Keratinocyte (primary cell): ENCODE measurements at regions not wholly inside any gene's neighbourhood (a gene's known extent, or its start where the extent isn't known, plus 50 kb on each side); places are given as distances from the start of the nearest gene placed in this dataset.

Experiments used
- DNase-seq: peaks from one replicate; pipeline ENCODE4 v3.0.0-alpha.2; 2011; ENCODE audit warnings: low read depth, missing footprints, low spot score
- FAIRE-seq: peaks from 2 replicates; lab custom pipeline; 2011; peaks lifted over from hg19 to GRCh38; lab: Jason Lieb, UNC
- H2AFZ ChIP-seq: 2 replicates; pipeline ENCODE4 v1.6.0; 2012; ENCODE audit warnings: low read length, control low read depth, inconsistent platforms; ENCODE audit not compliant: control insufficient read depth
- H3K27ac ChIP-seq: 2 replicates; pipeline ENCODE4 v1.5.1; 2011; ENCODE audit warnings: low read length; ENCODE audit not compliant: control insufficient read depth, insufficient read depth
- H3K27me3 ChIP-seq: 3 replicates; pipeline ENCODE4 v1.6.0; 2011; ENCODE audit warnings: low read length; ENCODE audit not compliant: control insufficient read depth, insufficient read depth; ENCODE audit errors: extremely low read depth
- H3K36me3 ChIP-seq, 2 experiments: 2 replicates in 1 of 2; 3 replicates in 1 of 2; pipeline ENCODE4 v1.5.1; 2011; ENCODE audit warnings: low read length in 2 of 2, mild to moderate bottlenecking in 1 of 2; ENCODE audit not compliant: control insufficient read depth in 2 of 2, insufficient read depth in 2 of 2; ENCODE audit errors: extremely low read depth in 1 of 2
- H3K4me1 ChIP-seq: 3 replicates; pipeline ENCODE4 v1.5.1; 2011; ENCODE audit warnings: low read length; ENCODE audit not compliant: control insufficient read depth, insufficient read depth; ENCODE audit errors: extremely low read depth
- H3K4me2 ChIP-seq: 3 replicates; pipeline ENCODE4 v1.6.0; 2011; ENCODE audit warnings: low read depth, low read length; ENCODE audit not compliant: control insufficient read depth, insufficient read depth; ENCODE audit errors: extremely low read depth
- H3K4me3 ChIP-seq, 3 experiments: fragments of 200-600 bp in 1 of 3; sonication (generic) in 1 of 3; 2 replicates in 2 of 3; 3 replicates in 1 of 3; pipeline ENCODE4 v1.5.1; 2011 to 2016; ENCODE audit warnings: low read length in 3 of 3, mild to moderate bottlenecking in 3 of 3, control low read depth in 2 of 3, inconsistent platforms in 1 of 3, low read depth in 1 of 3, mixed read lengths in 1 of 3, mixed run types in 1 of 3, moderate library complexity in 1 of 3; ENCODE audit not compliant: control insufficient read depth in 2 of 3, insufficient read depth in 2 of 3; ENCODE audit errors: extremely low read depth in 1 of 3
- H3K79me2 ChIP-seq: 2 replicates; pipeline ENCODE4 v1.6.0; 2012; ENCODE audit warnings: low read length; ENCODE audit not compliant: control insufficient read depth, insufficient read depth
- H3K9ac ChIP-seq: 3 replicates; pipeline ENCODE4 v1.6.0; 2011; ENCODE audit warnings: low read length; ENCODE audit not compliant: control insufficient read depth, insufficient read depth; ENCODE audit errors: extremely low read depth
- H3K9me1 ChIP-seq: 3 replicates; pipeline ENCODE4 v1.6.0; 2011; ENCODE audit warnings: low read length; ENCODE audit not compliant: control insufficient read depth, insufficient read depth; ENCODE audit errors: extremely low read depth
- H3K9me3 ChIP-seq: 2 replicates; pipeline ENCODE4 v1.5.1; 2012; ENCODE audit warnings: low read depth, low read length; ENCODE audit not compliant: control insufficient read depth
- H4K20me1 ChIP-seq: 3 replicates; pipeline ENCODE4 v1.6.0; 2011; ENCODE audit warnings: low read length; ENCODE audit not compliant: control insufficient read depth, insufficient read depth; ENCODE audit errors: extremely low read depth
- CTCF ChIP-seq, 3 experiments: IDR thresholded peaks in 1 of 3; conservative IDR thresholded peaks in 1 of 3; optimal IDR thresholded peaks in 1 of 3; 2 replicates in 2 of 3; 3 replicates in 1 of 3; pipeline versions ENCODE3 to v1.5.1; 2011; ENCODE audit warnings: low read length in 3 of 3, mild to moderate bottlenecking in 3 of 3, moderate library complexity in 2 of 3, control low read depth in 1 of 3, inconsistent platforms in 1 of 3; ENCODE audit not compliant: insufficient read depth in 2 of 3; ENCODE audit errors: extremely low read depth in 1 of 3
- EZH2 ChIP-seq: IDR thresholded peaks from one replicate; pipeline ENCODE4 v1.6.1; 2012; ENCODE audit warnings: inconsistent platforms, mild to moderate bottlenecking, low read length, moderate library complexity
- dilution Hi-C: fragments of 300-500 bp; cut with MboI; formaldehyde crosslinking; loops from one replicate; pipeline ENCODE4 v1.7.0; 2020; ENCODE audit warnings: low sequenced_read_pairs; ENCODE audit not compliant: extremely low pct_ligation_motif_present

GRCh38 chr5:173468821-173469251 is 140.6 kb upstream of the STC2 start:
- FAIRE-seq (no peak), DNase-seq (no peak)
- H3K9me3 ChIP-seq = peaks cover 6% of the 10 kb centered on the region
- no peaks in the 10 kb centered on the region for H3K9me1 ChIP-seq
- no peak overlapping the region for H3K4me3 ChIP-seq
- dilution Hi-C loops = no loop called here
- H3K36me3 ChIP-seq = no peaks in the 10 kb centered on the region
- H4K20me1 ChIP-seq = no peaks in the 10 kb centered on the region
- no peak for TF ChIP-seq CTCF (optimal IDR thresholded peaks at IDR 0.05 in 1 of 3, IDR thresholded peaks at IDR 0.05 in 1 of 3, conservative IDR thresholded peaks at IDR 0.05 in 1 of 3; ENCODE audit: extremely low read depth in 1 of 3, insufficient read depth in 2 of 3, low read length in 3 of 3)
- TF ChIP-seq EZH2 = no peak
- H2AFZ ChIP-seq = no peak overlapping the region
- no peaks in the 10 kb centered on the region for H3K27me3 ChIP-seq
- H3K4me1 ChIP-seq = peaks cover 10% of the 10 kb centered on the region
- no peak overlapping the region for H3K9ac ChIP-seq
- H3K79me2 ChIP-seq = no peaks in the 10 kb centered on the region
- no peak overlapping the region for H3K4me2 ChIP-seq
- H3K27ac ChIP-seq = no peak overlapping the region

GRCh38 chr5:173466227-173466626 is 138.0 kb upstream of the STC2 start:
- Histone ChIP-seq H3K4me1 (no peaks in the 10 kb centered on the region), H3K79me2 (no peaks in the 10 kb centered on the region), H3K9me1 (no peaks in the 10 kb centered on the region), H2AFZ (no peak overlapping the region), H3K36me3 (no peaks in the 10 kb centered on the region), H3K27ac (no peak overlapping the region), H3K4me2 (no peak overlapping the region), H4K20me1 (no peaks in the 10 kb centered on the region), H3K4me3 (no peak overlapping the region), H3K9ac (no peak overlapping the region), H3K9me3 (peaks cover 6% of the 10 kb centered on the region), H3K27me3 (no peaks in the 10 kb centered on the region)
- dilution Hi-C loops = no loop called here
- no peak for FAIRE-seq
- no peak for TF ChIP-seq CTCF (optimal IDR thresholded peaks at IDR 0.05 in 1 of 3, IDR thresholded peaks at IDR 0.05 in 1 of 3, conservative IDR thresholded peaks at IDR 0.05 in 1 of 3; ENCODE audit: extremely low read depth in 1 of 3, insufficient read depth in 2 of 3, low read length in 3 of 3)
- no peak for TF ChIP-seq EZH2
- DNase-seq = no peak
